HG03354 (cell line): ENCODE measurements at regions not wholly inside any gene's neighbourhood (a gene's known extent, or its start where the extent isn't known, plus 50 kb on each side); places are given as distances from the start of the nearest gene placed in this dataset.

ENCODE experiments used
- ATAC-seq: cut with Tn5 transposase; IDR thresholded peaks from one replicate; pipeline ENCODE4 v1.9.1; 2021; ENCODE audit warnings: mild to moderate bottlenecking; ENCODE audit not compliant: unreplicated experiment, poor library complexity, severe bottlenecking

DNA sequence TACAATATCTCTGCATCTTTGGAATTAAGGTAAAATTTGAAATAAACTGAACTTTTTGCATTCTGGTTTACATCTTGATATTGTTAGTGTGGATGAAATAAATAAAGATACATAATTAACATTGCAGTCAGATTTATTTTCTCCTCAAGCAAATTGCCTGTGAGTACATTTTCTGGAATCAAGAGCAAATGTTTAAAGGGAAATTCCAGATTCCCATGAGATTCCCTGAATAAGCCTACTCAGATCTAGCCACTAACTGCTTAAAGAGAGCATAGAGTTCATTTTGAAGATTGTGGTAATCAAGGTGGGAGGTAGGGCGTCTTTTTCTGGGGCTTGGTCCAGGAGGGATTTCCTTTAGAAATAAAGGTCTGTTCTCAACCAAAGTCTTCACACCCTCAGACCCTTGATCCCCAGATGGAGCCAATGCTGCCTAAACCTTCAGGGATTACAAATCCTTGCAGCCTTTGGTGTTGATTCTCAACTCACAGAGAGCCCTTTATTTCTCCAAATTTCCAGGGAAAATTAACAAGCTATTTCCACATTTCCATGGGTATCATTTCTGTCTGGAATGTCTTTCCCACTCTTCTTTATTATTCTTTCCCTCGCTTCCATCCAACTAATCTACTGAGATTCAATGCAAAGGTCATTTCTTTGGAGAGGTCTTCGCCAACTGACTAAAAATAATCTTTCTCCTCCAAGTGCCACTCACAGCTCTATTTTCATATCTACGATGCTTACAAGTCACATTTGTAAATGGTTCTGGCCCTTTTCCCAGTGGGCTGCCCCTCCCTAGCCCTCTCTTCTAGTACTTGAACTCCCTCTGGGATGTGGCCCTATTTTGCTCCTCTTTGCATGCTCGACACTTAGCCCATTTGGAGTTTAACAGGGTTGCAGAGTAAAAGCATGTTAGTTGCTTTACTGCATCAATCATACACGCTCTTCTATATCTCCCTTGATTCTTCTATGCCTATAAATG is 79.8 kb upstream of the SPATS2L start:
- ATAC-seq: no peak

DNA sequence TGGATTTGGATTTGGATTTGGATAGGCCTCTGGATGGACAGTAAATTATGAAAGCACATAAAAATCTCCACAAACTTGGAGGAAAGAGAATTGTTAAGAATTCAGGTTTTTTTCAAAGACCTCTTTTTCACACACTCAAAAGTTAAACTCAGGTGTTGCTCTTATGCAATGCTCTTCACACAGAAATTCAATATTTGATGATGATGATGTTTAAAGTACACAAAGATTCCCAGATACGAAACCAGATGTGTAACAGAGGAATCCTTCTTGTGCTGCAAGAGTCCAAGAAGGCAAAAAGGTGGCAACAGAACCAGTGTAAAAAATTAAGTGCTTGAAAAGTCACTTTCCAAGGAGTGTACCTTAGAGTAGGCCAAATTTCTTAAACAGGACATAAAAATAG is 75.8 kb upstream of the SPATS2L start:
- no peak for ATAC-seq

DNA sequence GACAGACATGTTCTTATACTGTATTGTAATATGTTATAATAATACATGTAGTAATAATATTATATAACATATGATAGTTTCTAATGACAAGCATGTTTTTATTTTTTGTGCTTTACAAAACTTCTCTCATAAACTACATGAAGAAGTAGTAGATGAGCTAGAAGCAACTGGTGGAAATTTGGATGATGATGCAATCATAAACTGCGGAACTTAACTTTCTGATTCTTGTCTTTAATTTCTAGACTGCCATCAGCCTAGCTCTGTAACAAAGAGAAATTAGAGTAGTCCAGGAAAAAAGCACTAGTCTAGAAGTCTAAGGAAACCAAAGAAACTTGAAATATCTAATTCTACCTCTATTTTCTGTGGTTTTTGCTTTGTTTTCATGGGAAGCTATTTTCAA is 71.0 kb upstream of the SPATS2L start:
- ATAC-seq: no peak

DNA sequence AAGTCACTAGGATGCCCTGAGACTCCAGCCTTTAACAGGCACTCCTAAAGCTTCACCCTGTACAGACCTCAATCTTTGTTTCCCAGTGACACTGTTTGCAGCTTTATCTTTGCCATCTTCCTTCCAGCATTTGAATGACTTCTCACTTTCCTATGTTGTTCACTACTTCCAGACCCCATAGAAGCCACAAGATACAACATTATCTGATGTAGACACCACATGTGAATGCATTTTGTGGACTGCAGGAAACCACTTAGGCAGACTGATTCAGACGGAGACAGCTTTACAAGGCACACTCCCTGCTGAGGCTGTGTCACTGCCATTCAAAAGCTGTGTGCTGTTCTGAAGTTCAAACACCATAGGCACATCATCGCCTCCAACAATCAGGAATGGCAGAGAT is 67.3 kb upstream of the SPATS2L start:
- no peak for ATAC-seq

DNA sequence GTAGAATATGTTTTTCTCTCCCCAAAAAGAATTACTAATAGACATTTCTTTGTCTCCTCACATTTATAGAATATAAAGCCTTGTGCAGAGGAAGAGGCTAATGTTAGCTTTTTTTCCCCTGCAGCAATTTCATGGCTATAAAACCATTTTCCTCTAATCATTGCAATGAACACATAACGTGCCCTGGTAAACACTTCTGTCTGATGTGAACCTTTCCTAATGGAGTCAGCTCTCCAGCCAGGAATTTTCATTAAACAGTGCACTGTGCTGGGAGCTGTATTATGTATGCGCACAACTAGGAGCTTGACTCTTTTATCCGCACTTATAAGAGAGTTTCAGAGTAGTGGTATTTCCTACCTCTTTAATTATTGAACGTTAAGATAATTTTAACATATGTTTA is 63.9 kb upstream of the SPATS2L start:
- ATAC-seq: no peak

DNA sequence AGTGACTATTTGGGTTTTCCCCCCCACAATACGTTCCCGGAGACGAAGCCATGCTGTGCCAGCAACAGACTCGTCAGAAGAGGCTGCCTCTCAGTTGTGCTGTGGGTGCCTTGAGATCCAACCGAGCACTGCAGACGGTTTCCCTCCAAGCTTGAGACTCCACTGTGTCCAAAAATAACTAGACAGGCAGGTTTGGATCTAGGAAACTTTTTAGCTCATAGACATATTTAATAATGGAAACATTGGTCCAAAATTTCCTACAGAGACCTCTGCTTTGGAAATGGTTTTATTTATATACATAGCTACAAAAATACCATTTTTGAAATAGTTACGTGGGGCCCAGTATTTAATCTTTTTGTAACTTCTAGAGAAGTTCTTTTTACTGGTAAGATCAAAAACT is 63.1 kb upstream of the SPATS2L start:
- no peak for ATAC-seq

DNA sequence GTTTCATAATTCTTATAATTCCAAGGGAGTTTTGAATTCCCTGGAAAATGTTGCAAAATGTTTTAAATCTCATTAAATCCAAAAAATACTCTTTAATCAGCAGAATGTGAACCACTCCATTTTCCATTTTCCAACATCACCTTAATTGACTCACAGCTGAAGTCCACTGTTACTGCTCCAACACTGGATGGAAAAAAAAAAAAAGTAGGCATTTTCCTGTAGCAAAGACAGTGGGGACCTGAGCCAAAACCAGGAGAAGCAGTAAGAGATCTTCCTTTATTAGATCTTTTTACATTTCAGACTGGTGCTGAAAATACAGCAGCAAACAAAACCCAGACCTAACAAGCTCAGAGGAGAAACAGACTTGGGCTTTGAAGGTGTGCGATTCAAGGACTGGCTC is 62.4 kb upstream of the SPATS2L start:
- no peak for ATAC-seq

DNA sequence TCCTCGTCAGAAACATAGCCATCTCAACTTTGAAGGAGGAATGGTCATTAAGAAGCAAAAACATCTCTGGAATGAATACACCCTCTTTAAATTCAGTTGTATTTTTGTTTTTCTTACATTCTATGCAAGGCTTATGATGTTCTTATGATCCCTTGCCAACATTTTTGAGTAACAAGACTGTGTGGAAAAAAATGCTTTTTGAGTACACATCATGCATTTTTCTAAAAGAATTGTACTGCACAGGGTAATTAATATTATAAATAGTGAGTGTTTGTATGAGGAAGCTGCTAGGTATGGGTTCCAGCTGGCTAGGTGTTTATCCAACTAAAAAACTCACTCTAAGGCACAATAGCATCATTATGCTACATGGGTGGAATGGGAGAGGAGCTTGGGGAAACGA is 59.0 kb upstream of the SPATS2L start:
- ATAC-seq: no peak

DNA sequence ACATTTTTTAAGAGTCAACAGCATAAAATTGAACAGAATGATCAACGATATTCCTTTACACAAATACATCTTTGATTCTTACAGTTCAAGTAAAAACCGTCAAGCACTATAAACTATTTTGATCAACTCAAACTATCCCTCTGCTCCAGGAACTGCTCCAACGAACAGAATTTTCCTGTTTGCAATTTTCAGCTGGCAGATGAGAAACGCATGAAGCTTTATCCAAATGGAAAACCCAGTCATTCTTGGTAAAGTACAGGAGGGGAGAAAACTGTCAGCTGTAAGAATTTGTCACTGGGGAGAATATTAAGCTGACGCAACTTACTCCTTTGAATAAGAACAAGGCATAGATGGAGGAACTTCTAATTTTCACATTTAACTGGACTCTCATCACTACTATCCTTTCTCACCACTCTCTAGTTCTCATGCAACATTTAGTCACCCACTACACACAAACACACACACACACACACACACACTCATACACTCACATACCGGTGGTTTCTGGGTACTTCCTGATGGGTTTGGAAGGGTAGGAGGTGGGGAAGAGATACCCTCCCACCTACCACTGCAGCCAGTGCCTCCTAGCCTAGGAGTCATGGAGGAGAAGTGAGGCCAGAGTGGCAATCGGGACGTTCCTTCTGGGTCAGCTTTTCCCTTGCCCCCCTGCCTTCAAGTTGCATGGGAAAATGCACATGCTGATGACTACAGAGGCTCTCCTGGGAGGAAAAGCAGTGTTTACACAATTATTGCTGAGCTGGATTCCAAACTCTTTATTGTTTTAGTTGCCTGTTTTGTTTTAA is 54.0 kb upstream of the SPATS2L start:
- no peak for ATAC-seq

DNA sequence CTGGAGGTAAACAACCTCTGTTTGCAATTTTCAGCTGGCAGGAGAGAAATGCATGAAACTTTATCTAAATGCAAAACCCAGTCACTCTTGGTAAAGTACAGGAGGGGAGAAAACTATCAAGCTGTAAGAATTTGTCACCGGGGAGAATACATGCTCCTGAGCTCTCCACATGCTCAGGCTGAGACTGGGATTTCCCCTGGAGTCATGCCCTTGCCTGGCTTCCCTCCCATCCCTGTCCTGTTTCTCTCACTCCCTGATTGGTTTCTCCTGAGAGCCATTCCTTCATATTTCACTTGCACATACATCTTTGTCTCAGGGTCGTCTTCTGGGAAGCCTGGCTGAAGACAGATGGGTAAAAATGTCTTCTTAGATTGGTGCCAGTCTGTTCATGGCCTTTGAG is 52.9 kb upstream of the SPATS2L start:
- ATAC-seq: no peak

DNA sequence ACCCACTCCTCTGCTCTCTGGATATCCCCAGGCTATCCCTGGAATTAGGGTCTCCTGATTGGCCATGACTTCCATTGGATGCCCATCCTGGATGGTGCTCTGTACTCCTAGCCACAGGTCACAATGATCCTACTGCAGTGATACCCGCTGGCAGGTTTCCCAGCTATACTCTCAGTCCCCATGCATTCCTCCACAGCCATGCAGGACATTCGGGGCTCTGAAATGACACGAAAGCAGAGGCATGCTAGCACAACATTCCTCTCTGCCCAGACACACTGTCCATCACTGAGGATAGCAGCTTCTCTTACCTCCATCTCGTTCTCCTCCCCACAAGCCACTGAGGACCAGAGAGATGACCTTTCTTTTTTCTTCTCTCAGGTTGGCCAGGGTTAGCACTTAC is 51.7 kb upstream of the SPATS2L start:
- no peak for ATAC-seq

DNA sequence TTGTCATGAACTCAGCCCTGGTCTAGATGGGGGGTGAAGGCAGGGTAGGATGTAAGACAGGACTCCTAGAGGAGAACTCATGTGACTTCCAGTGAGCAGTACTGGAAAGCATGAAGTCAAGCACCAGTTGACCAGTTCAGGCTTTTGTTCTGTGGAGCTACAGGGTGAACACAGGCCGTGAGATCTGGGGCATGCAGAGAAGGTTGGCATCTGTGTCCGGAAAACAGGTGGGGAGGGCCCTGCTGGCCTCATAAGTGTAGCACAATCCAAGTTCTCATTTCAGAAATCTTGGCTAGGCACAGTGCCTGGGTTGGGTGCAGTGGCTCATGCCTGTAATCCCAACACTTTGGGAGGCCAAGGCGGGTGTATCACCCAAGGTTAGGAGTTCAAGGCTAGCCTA is 50.9 kb upstream of the SPATS2L start:
- no peak for ATAC-seq
